ENCODE measurements at regions not wholly inside any gene's neighbourhood (a gene's known extent, or its start where the extent isn't known, plus 50 kb on each side); places are given as distances from the start of the nearest gene placed in this dataset.

- ATAC-seq: no peak
- TF ChIP-seq EZH2phosphoT487 (IDR thresholded peaks at IDR 0.05; ENCODE audit: borderline replicate concordance, low read length) (no peak), CTCF (conservative IDR thresholded peaks at IDR 0.05; ENCODE audit: low read depth, low read length) (no peak), EZH2 (IDR thresholded peaks at IDR 0.05; ENCODE audit: low read length, unreplicated experiment) (no peak)
Measured at GRCh38 chr12:115169981-115170380, 486.0 kb upstream of the TBX3 start.

GRCh38 chr12:115166698-115167315 is 482.8 kb upstream of the TBX3 start:
- H3K9ac ChIP-seq (ENCODE audit: low read length): no peak overlapping the region
- no peaks in the 10 kb centered on the region for H3K9me2 ChIP-seq (replicated peaks; ENCODE audit: low read length)
- no TSS peak for BruUV-seq (replicated peaks)
- TF ChIP-seq CTCF (conservative IDR thresholded peaks at IDR 0.05; ENCODE audit: low read depth, low read length) (no peak; the same call in 1 of the 2 replicates), EZH2 (IDR thresholded peaks at IDR 0.05; ENCODE audit: low read length, unreplicated experiment) (no peak), EZH2phosphoT487 (IDR thresholded peaks at IDR 0.05; ENCODE audit: borderline replicate concordance, low read length) (no peak)
- H3K4me3 ChIP-seq (ENCODE audit: low read length): no peak overlapping the region
- no peaks in the 10 kb centered on the region for H3K79me2 ChIP-seq (ENCODE audit: low read length)
- ChIA-PET POLR2A (ENCODE audit: unreplicated experiment) (interaction anchor here (0.7 kb wide), 1 partner anchor 386 kb away, joined by 4 read pairs; no protein-coding TSS in a partner anchor), CTCF (interaction anchor here (1.1 kb wide), 1 partner anchor 482 kb away, joined by 4 read pairs; the partner anchor contains the start of gene TBX3)
- H3K4me1 ChIP-seq (ENCODE audit: insufficient read depth, low read length): no peaks in the 10 kb centered on the region
- H3K4me2 ChIP-seq (ENCODE audit: low read length): no peak overlapping the region
- no peaks in the 10 kb centered on the region for H3K27me3 ChIP-seq (ENCODE audit: low read length)
- ATAC-seq (peak; percentile 67), DNase-seq (peak; percentile 34)
- no peaks in the 10 kb centered on the region for H4K20me1 ChIP-seq (ENCODE audit: low read length)
- no peak overlapping the region for H2AFZ ChIP-seq (ENCODE audit: low read length)
- no peak overlapping the region for H3K27ac ChIP-seq (ENCODE audit: low read length)
- H3F3A ChIP-seq (ENCODE audit: low read length, unreplicated experiment): no peaks in the 10 kb centered on the region
- H3K36me3 ChIP-seq (ENCODE audit: low read depth, low read length): no peaks in the 10 kb centered on the region
- H3K9me3 ChIP-seq (ENCODE audit: low read length): no peaks in the 10 kb centered on the region
- intact Hi-C loops (cut with micrococcal nuclease): loop anchor here (1.0 kb wide), 2 partner anchors 483 to 499 kb away; partner anchors contain the start of gene TBX3

More at GRCh38 chr12:115169981-115170380, 486.0 kb upstream of the TBX3 start:
- no peak overlapping the region for H3K4me2 ChIP-seq (ENCODE audit: low read length)
- no TSS peak for BruUV-seq (replicated peaks)
- H3K4me3 ChIP-seq (ENCODE audit: low read length): no peak overlapping the region
- H3K9me2 ChIP-seq (replicated peaks; ENCODE audit: low read length): no peaks in the 10 kb centered on the region
- H3K36me3 ChIP-seq (ENCODE audit: low read depth, low read length): no peaks in the 10 kb centered on the region
- H3K79me2 ChIP-seq (ENCODE audit: low read length): no peaks in the 10 kb centered on the region
- DNase-seq: no peak
- H3F3A ChIP-seq (ENCODE audit: low read length, unreplicated experiment): no peaks in the 10 kb centered on the region
- no peak overlapping the region for H3K27ac ChIP-seq (ENCODE audit: low read length)
- ChIA-PET CTCF (no interaction called here), POLR2A (ENCODE audit: unreplicated experiment) (interaction anchor here (0.7 kb wide), 1 partner anchor 486 kb away, joined by 8 read pairs; the partner anchor contains the start of gene TBX3)
- no peaks in the 10 kb centered on the region for H4K20me1 ChIP-seq (ENCODE audit: low read length)
- H3K9ac ChIP-seq (ENCODE audit: low read length): no peak overlapping the region
- H3K27me3 ChIP-seq (ENCODE audit: low read length): no peaks in the 10 kb centered on the region
- H2AFZ ChIP-seq (ENCODE audit: low read length): no peak overlapping the region
- H3K4me1 ChIP-seq (ENCODE audit: insufficient read depth, low read length): no peaks in the 10 kb centered on the region
- H3K9me3 ChIP-seq (ENCODE audit: low read length): no peaks in the 10 kb centered on the region
- intact Hi-C loops (cut with micrococcal nuclease): no loop called here

GRCh38 chr12:115163710-115164109 is 479.7 kb upstream of the TBX3 start:
- ATAC-seq (no peak), DNase-seq (no peak)
- no peaks in the 10 kb centered on the region for H3K27me3 ChIP-seq (ENCODE audit: low read length)
- H3K9me2 ChIP-seq (replicated peaks; ENCODE audit: low read length): no peaks in the 10 kb centered on the region
- H3K9ac ChIP-seq (ENCODE audit: low read length): no peak overlapping the region
- no peaks in the 10 kb centered on the region for H3K4me1 ChIP-seq (ENCODE audit: insufficient read depth, low read length)
- H3K4me2 ChIP-seq (ENCODE audit: low read length): no peak overlapping the region
- no peaks in the 10 kb centered on the region for H3K9me3 ChIP-seq (ENCODE audit: low read length)
- TF ChIP-seq EZH2 (IDR thresholded peaks at IDR 0.05; ENCODE audit: low read length, unreplicated experiment) (no peak), EZH2phosphoT487 (IDR thresholded peaks at IDR 0.05; ENCODE audit: borderline replicate concordance, low read length) (no peak), CTCF (conservative IDR thresholded peaks at IDR 0.05; ENCODE audit: low read depth, low read length) (no peak)
- no peaks in the 10 kb centered on the region for H4K20me1 ChIP-seq (ENCODE audit: low read length)
- BruUV-seq (replicated peaks): no TSS peak
- H2AFZ ChIP-seq (ENCODE audit: low read length): no peak overlapping the region
- no peaks in the 10 kb centered on the region for H3F3A ChIP-seq (ENCODE audit: low read length, unreplicated experiment)
- CTCF ChIA-PET: no interaction called here
- H3K4me3 ChIP-seq (ENCODE audit: low read length): no peak overlapping the region
- POLR2A ChIA-PET (ENCODE audit: unreplicated experiment): no interaction called here
- intact Hi-C loops (cut with micrococcal nuclease): no loop called here
- no peak overlapping the region for H3K27ac ChIP-seq (ENCODE audit: low read length)
- no peaks in the 10 kb centered on the region for H3K79me2 ChIP-seq (ENCODE audit: low read length)
- no peaks in the 10 kb centered on the region for H3K36me3 ChIP-seq (ENCODE audit: low read depth, low read length)
